Trophoblast cell (in vitro differentiated cells and primary cell): ENCODE measurements at regions not wholly inside any gene's neighbourhood (a gene's known extent, or its start where the extent isn't known, plus 50 kb on each side); places are given as distances from the start of the nearest gene placed in this dataset.
"Not testable (repeated sequence)": the region's sequence is repeated elsewhere in the genome, so short reads cannot be mapped to it uniquely, and the experiment has no call there.

Experiments used
- DNase-seq, 2 donors: peaks; one replicate each; pipeline ENCODE4 v3.0.0-alpha.2; 2016
- H2AFZ ChIP-seq: 2 replicates; pipeline ENCODE4 v1.6.1; 2013; ENCODE audit warnings: low read length, moderate library complexity, mild to moderate bottlenecking; ENCODE audit not compliant: insufficient read depth, poor library complexity
- H2AK5ac ChIP-seq: 2 replicates; pipeline ENCODE4 v1.6.1; 2013; ENCODE audit warnings: mild to moderate bottlenecking, low read length
- H2BK120ac ChIP-seq: 2 replicates; pipeline ENCODE4 v1.6.1; 2013; ENCODE audit warnings: low read length, mild to moderate bottlenecking, moderate library complexity; ENCODE audit not compliant: insufficient read depth, poor library complexity
- H2BK12ac ChIP-seq: 2 replicates; pipeline ENCODE4 v1.6.1; 2013; ENCODE audit warnings: mild to moderate bottlenecking, low read length, moderate library complexity
- H2BK5ac ChIP-seq: 2 replicates; pipeline ENCODE4 v1.6.1; 2013; ENCODE audit warnings: low read length, low read depth, moderate library complexity, mild to moderate bottlenecking; ENCODE audit not compliant: poor library complexity
- H3K14ac ChIP-seq: 2 replicates; pipeline ENCODE4 v1.6.1; 2013; ENCODE audit warnings: mild to moderate bottlenecking, low read length
- H3K18ac ChIP-seq: 2 replicates; pipeline ENCODE4 v1.6.1; 2013; ENCODE audit warnings: mild to moderate bottlenecking, low read length
- H3K23ac ChIP-seq: 2 replicates; pipeline ENCODE4 v1.6.1; 2013; ENCODE audit warnings: low read length
- H3K27ac ChIP-seq: 2 replicates; pipeline ENCODE4 v1.5.1; 2013; ENCODE audit warnings: low read depth, mild to moderate bottlenecking, inconsistent platforms, low read length, moderate library complexity
- H3K27me3 ChIP-seq: 2 replicates; pipeline ENCODE4 v1.6.1; 2013; ENCODE audit warnings: inconsistent platforms, mild to moderate bottlenecking, low read length, moderate library complexity; ENCODE audit not compliant: insufficient read depth
- H3K36me3 ChIP-seq, 2 experiments: 1 replicate in 1 of 2; 2 replicates in 1 of 2; pipeline ENCODE4 v1.6.1; 2013; ENCODE audit warnings: low read length in 2 of 2, mild to moderate bottlenecking in 2 of 2, moderate library complexity in 1 of 2; ENCODE audit not compliant: insufficient read depth in 2 of 2, control insufficient read depth in 1 of 2
- H3K4ac ChIP-seq: 2 replicates; pipeline ENCODE4 v1.6.1; 2013; ENCODE audit warnings: low read depth, mild to moderate bottlenecking, low read length, moderate library complexity
- H3K4me1 ChIP-seq, 2 experiments: 1 replicate in 1 of 2; 2 replicates in 1 of 2; pipeline ENCODE4 v1.6.1; 2013; ENCODE audit warnings: low read length in 2 of 2, mild to moderate bottlenecking in 2 of 2, moderate library complexity in 1 of 2; ENCODE audit not compliant: insufficient read depth in 2 of 2, control insufficient read depth in 1 of 2
- H3K4me2 ChIP-seq: 2 replicates; pipeline ENCODE4 v1.6.1; 2013; ENCODE audit warnings: inconsistent platforms, mild to moderate bottlenecking, low read length, moderate library complexity
- H3K4me3 ChIP-seq: 2 replicates; pipeline ENCODE4 v1.5.1; 2013; ENCODE audit warnings: mild to moderate bottlenecking, low read depth, low read length, inconsistent platforms
- H3K79me1 ChIP-seq: one replicate; pipeline ENCODE4 v1.6.1; 2013; ENCODE audit warnings: low read length
- H3K79me2 ChIP-seq: 2 replicates; pipeline ENCODE4 v1.6.1; 2013; ENCODE audit warnings: low read length, mild to moderate bottlenecking; ENCODE audit not compliant: control insufficient read depth, insufficient read depth, poor library complexity
- H3K9ac ChIP-seq: 2 replicates; pipeline ENCODE4 v1.6.1; 2013; ENCODE audit warnings: mild to moderate bottlenecking, low read length
- H3K9me3 ChIP-seq: 2 replicates; pipeline ENCODE4 v1.6.1; 2013; ENCODE audit warnings: low read depth, mild to moderate bottlenecking, control low read depth, inconsistent platforms, low read length; ENCODE audit not compliant: insufficient read depth
- H4K12ac ChIP-seq: 2 replicates; pipeline ENCODE4 v1.6.1; 2013; ENCODE audit warnings: low read depth, mild to moderate bottlenecking, low read length, moderate library complexity
- H4K8ac ChIP-seq: 2 replicates; pipeline ENCODE4 v1.6.1; 2013; ENCODE audit warnings: low read depth, mild to moderate bottlenecking, low read length, moderate library complexity
- H4K91ac ChIP-seq: one replicate; pipeline ENCODE4 v1.6.1; 2013; ENCODE audit warnings: low read depth, mild to moderate bottlenecking, low read length, moderate library complexity
- WGBS: extraction: QIAGEN DNeasy Blood & Tissue Kit; methylation state at CpG from one replicate; pipeline ENCODE4 v1.1.7; 2013; ENCODE audit warnings: missing lambda C conversion rate; ENCODE audit not compliant: insufficient read length, insufficient coverage; ENCODE audit errors: extremely low coverage; 5-methylcytosine and 5-hydroxymethylcytosine counted together

DNA sequence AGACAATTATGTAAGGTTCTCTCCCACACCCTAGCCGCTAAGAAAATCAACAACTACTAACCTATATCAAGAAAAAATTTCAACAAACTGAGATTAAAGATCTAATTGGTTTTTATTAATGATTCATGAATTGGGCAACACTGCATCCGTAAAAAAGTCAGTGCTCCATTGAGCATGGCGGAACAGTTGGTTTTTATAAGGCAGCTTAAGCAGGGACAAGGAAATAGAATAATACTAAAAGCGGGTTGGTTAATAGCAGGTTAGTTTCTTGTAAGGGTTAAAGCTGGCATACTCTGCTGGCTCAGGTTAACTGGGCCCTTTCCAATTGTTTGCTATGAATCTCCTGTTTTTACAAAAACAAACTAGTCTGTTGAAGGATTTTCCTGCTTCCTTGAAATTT lies 202.3 kb upstream of the RASGEF1B start:
- Histone ChIP-seq H3K18ac (no peak overlapping the region), H4K91ac (no peak overlapping the region), H3K27me3 (no peaks in the 10 kb centered on the region), H3K9ac (no peak overlapping the region), H2AK5ac (no peak overlapping the region), H3K4ac (no peak overlapping the region), H3K4me3 (no peak overlapping the region), H3K79me1 (no peaks in the 10 kb centered on the region), H3K14ac (no peak overlapping the region), H3K36me3 (no peaks in the 10 kb centered on the region), H2BK120ac (no peak overlapping the region), H2AFZ (no peak overlapping the region), H3K79me2 (no peaks in the 10 kb centered on the region), H3K27ac (no peak overlapping the region), H3K23ac (no peak overlapping the region), H2BK5ac (no peak overlapping the region), H2BK12ac (no peak overlapping the region), H3K4me2 (no peak overlapping the region), H4K8ac (no peak overlapping the region), H3K9me3 (no peaks in the 10 kb centered on the region), H3K4me1 (no peaks in the 10 kb centered on the region), H4K12ac (no peak overlapping the region)
- WGBS: no CpG with 5 or more reads among the region's 4 CpGs
- no peak for DNase-seq

DNA sequence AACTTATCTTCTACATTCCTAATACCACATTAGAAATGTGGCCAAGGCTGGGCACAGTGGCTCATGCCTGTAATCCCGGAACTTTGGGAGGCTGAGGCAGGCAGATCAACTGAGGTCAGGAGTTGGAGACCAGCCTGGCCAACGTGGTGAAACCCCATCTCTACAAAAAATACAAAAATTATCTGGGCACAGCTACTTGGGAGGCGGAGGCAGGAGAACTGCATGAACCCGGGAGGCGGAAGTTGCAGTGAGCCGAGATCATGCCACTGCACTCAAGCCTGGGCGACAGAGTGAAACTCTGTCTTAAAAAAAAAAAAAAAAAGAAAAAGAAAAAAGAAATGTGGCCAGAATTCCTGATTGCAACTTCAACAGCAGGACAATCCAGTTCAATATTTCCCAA lies 196.6 kb upstream of the RASGEF1B start:
- not testable (repeated sequence) for H3K4me2 ChIP-seq, H2BK5ac ChIP-seq, H3K9me3 ChIP-seq, H3K4ac ChIP-seq, H2AFZ ChIP-seq, H2BK120ac ChIP-seq, H3K79me1 ChIP-seq, H3K79me2 ChIP-seq, H2AK5ac ChIP-seq, H4K91ac ChIP-seq, H3K4me3 ChIP-seq, H4K12ac ChIP-seq, H3K36me3 ChIP-seq, H3K4me1 ChIP-seq, H2BK12ac ChIP-seq, H3K27ac ChIP-seq, H3K23ac ChIP-seq, H3K27me3 ChIP-seq, H4K8ac ChIP-seq, H3K18ac ChIP-seq, H3K9ac ChIP-seq, DNase-seq, H3K14ac ChIP-seq
- WGBS: no CpG with 5 or more reads among the region's 7 CpGs

DNA sequence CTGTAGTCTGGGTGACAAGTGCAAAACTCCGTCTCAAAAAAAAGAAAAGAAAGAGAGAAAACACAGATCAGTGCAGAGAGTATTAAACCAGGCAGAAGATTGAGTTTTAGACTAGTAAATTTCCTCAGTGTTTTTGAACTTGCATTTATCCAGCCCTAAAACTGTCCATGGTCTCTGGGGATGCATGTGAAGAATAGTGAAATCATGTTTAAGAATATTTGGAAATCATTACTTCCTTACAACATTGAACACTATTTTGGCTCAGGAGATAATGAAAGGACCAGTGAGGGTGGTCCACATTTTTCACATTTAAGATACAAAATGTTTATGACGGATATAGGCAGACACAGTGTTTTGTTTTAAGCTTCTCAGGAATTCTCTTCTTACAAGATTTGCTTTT lies 195.8 kb upstream of the RASGEF1B start:
- no peak overlapping the region for H3K14ac ChIP-seq
- no peak overlapping the region for H2AFZ ChIP-seq
- H3K79me1 ChIP-seq: no peaks in the 10 kb centered on the region
- H2BK5ac ChIP-seq: no peak overlapping the region
- H2BK12ac ChIP-seq: no peak overlapping the region
- no peak overlapping the region for H4K91ac ChIP-seq
- H3K9me3 ChIP-seq: no peaks in the 10 kb centered on the region
- H4K8ac ChIP-seq: no peak overlapping the region
- H3K18ac ChIP-seq: no peak overlapping the region
- DNase-seq: no peak
- no peak overlapping the region for H2AK5ac ChIP-seq
- no peak overlapping the region for H3K4me3 ChIP-seq
- no peaks in the 10 kb centered on the region for H3K27me3 ChIP-seq
- H3K36me3 ChIP-seq: no peaks in the 10 kb centered on the region
- H3K27ac ChIP-seq: no peak overlapping the region
- H3K4me2 ChIP-seq: no peak overlapping the region
- peaks cover 0 to 1% of the 10 kb centered on the region in 2 experiments for H3K4me1 ChIP-seq
- no peak overlapping the region for H3K4ac ChIP-seq
- H3K9ac ChIP-seq: no peak overlapping the region
- no peak overlapping the region for H4K12ac ChIP-seq
- no peaks in the 10 kb centered on the region for H3K79me2 ChIP-seq
- no peak overlapping the region for H2BK120ac ChIP-seq
- no CpG with 5 or more reads among the region's 2 CpGs for WGBS
- H3K23ac ChIP-seq: no peak overlapping the region

DNA sequence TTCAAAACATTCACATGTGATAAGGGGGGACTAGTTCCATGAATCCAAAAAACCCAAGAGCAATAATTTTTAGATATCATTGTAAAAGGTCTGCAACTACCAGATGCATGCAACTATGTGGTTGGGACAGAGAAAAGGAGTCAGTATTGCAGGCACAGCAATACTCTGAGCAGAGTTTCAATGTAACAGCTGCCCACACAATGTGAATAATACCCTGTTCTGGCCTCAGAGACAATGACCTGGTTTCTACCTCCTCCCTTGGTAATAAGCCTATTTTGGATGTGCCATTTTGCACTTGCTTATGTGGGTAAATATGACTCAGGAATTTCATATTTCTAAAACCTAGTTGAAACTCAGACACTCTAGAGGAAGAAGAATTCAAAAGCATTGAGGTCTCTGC lies 194.8 kb upstream of the RASGEF1B start:
- Histone ChIP-seq H3K9ac (no peak overlapping the region), H2BK5ac (no peak overlapping the region), H3K79me1 (no peaks in the 10 kb centered on the region), H3K4me2 (no peak overlapping the region), H4K12ac (no peak overlapping the region), H4K8ac (no peak overlapping the region), H3K79me2 (no peaks in the 10 kb centered on the region), H3K4me3 (no peak overlapping the region), H2AK5ac (no peak overlapping the region), H3K4ac (no peak overlapping the region), H2BK12ac (no peak overlapping the region), H4K91ac (no peak overlapping the region), H3K27ac (no peak overlapping the region), H3K9me3 (no peaks in the 10 kb centered on the region), H2AFZ (no peak overlapping the region), H3K14ac (no peak overlapping the region), H3K36me3 (no peaks in the 10 kb centered on the region), H3K23ac (no peak overlapping the region), H2BK120ac (no peak overlapping the region), H3K4me1 (peaks cover 0 to 1% of the 10 kb centered on the region in 2 experiments), H3K27me3 (no peaks in the 10 kb centered on the region), H3K18ac (no peak overlapping the region)
- no peak for DNase-seq

DNA sequence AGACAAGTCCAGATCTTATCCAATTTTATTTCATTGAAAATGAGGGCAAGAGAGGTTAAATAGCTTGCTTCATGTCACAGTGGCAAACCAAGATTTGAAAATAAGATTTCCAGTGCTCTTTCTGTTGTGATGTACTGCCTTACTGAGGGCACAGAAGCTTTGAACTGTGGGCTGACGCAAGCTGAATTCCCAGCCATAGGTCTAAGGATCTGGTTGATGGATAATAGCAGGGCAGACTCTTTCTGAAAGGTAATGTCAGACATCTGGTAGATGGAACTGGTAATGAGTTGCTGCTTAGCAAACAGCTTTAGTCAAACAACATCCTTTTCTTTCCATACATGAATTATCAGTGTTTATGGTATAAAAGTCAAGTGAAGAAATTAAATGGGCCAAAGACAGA lies 193.9 kb upstream of the RASGEF1B start:
- Histone ChIP-seq H3K4me2 (no peak overlapping the region), H4K8ac (no peak overlapping the region), H3K79me2 (no peaks in the 10 kb centered on the region), H3K79me1 (no peaks in the 10 kb centered on the region), H2AK5ac (no peak overlapping the region), H3K18ac (no peak overlapping the region), H3K4me3 (no peak overlapping the region), H3K4me1 (peaks cover 0 to 1% of the 10 kb centered on the region in 2 experiments), H3K14ac (no peak overlapping the region), H4K12ac (no peak overlapping the region), H3K27ac (no peak overlapping the region), H3K23ac (no peak overlapping the region), H4K91ac (no peak overlapping the region), H3K36me3 (no peaks in the 10 kb centered on the region), H2BK5ac (no peak overlapping the region), H3K9ac (no peak overlapping the region), H3K4ac (no peak overlapping the region), H3K9me3 (no peaks in the 10 kb centered on the region), H3K27me3 (no peaks in the 10 kb centered on the region), H2AFZ (no peak overlapping the region), H2BK12ac (no peak overlapping the region), H2BK120ac (no peak overlapping the region)
- DNase-seq: no peak
- WGBS: no CpG with 5 or more reads among the region's 1 CpG
